ENCODE measurements at regions not wholly inside any gene's neighbourhood (a gene's known extent, or its start where the extent isn't known, plus 50 kb on each side); places are given as distances from the start of the nearest gene placed in this dataset.

DNA sequence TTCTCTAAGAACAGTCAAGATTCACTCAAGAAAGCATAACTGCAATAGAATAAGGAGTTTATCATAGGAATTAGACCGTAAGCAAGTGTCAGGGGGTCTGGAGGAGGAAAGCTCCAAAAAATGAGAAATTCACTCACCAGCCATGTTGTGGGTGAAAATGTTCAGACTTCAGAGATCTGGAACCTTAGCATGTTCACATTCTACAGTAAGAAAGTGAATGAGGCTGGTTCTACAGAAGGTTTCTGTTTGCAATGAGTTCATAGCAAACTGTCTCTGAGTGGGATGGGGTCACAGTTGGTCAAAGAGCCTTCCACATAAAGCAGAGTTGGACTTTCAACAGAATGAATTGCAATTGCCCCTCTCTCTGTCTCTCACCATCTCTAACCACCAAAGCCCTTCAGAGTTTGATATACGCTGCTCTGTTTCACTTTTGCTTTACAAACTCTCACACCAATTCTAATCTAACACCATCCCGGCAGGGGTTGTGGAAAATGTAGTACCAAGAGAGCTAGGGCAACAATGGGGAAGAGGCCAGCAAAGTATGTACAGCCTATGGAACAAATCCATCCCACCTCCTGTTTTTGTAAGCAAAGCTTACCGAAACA is 581.8 kb upstream of the UBE2E2 start:
- no peak for DNase-seq (ENCODE audit: low read depth, low spot score)
- TF ChIP-seq, protein P1, sequence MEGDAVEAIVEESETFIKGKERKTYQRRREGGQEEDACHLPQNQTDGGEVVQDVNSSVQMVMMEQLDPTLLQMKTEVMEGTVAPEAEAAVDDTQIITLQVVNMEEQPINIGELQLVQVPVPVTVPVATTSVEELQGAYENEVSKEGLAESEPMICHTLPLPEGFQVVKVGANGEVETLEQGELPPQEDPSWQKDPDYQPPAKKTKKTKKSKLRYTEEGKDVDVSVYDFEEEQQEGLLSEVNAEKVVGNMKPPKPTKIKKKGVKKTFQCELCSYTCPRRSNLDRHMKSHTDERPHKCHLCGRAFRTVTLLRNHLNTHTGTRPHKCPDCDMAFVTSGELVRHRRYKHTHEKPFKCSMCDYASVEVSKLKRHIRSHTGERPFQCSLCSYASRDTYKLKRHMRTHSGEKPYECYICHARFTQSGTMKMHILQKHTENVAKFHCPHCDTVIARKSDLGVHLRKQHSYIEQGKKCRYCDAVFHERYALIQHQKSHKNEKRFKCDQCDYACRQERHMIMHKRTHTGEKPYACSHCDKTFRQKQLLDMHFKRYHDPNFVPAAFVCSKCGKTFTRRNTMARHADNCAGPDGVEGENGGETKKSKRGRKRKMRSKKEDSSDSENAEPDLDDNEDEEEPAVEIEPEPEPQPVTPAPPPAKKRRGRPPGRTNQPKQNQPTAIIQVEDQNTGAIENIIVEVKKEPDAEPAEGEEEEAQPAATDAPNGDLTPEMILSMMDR (IDR thresholded peaks at IDR 0.05; ENCODE audit: low read depth, low read length), result no peak
- in situ Hi-C loops (cut with HindIII; ENCODE audit: low sequenced_read_pairs), result no loop called here

GRCh38 chr3:22627993-22628499 is 575.1 kb upstream of the UBE2E2 start:
- TF ChIP-seq, protein P1 (IDR thresholded peaks at IDR 0.05; ENCODE audit: low read depth, low read length), result no peak
- H3K4me3 ChIP-seq (ENCODE audit: low read depth, low read length), result no peak overlapping the region
- DNase-seq (ENCODE audit: low read depth, low spot score), result no peak
- in situ Hi-C loops (cut with HindIII; ENCODE audit: low sequenced_read_pairs), result no loop called here

More for the DNA sequence above, 581.8 kb upstream of the UBE2E2 start:
- no peak overlapping the region for H3K4me3 ChIP-seq (ENCODE audit: low read depth, low read length)

- TF ChIP-seq, protein P1 (IDR thresholded peaks at IDR 0.05; ENCODE audit: low read depth, low read length), result no peak
- in situ Hi-C loops (cut with HindIII; ENCODE audit: low sequenced_read_pairs), result no loop called here
- DNase-seq (ENCODE audit: low read depth, low spot score), result no peak
- H3K4me3 ChIP-seq (ENCODE audit: low read depth, low read length), result no peak overlapping the region
Observed at GRCh38 chr3:22632536-22632935, 570.6 kb upstream of the UBE2E2 start.

- no peak overlapping the region for H3K4me3 ChIP-seq (ENCODE audit: low read depth, low read length)
- TF ChIP-seq, protein P1 (IDR thresholded peaks at IDR 0.05; ENCODE audit: low read depth, low read length), result no peak
- no peak for DNase-seq (ENCODE audit: low read depth, low spot score)
- in situ Hi-C loops (cut with HindIII; ENCODE audit: low sequenced_read_pairs), result no loop called here
Observed at GRCh38 chr3:22634433-22634832, 568.7 kb upstream of the UBE2E2 start.

GRCh38 chr3:22659651-22660475 is 543.3 kb upstream of the UBE2E2 start:
- no peak for DNase-seq (ENCODE audit: low read depth, low spot score)
- in situ Hi-C loops (cut with HindIII; ENCODE audit: low sequenced_read_pairs), result no loop called here
- no peak overlapping the region for H3K4me3 ChIP-seq (ENCODE audit: low read depth, low read length)
- TF ChIP-seq, protein P1 (IDR thresholded peaks at IDR 0.05; ENCODE audit: low read depth, low read length), result no peak

- TF ChIP-seq, protein P1 (IDR thresholded peaks at IDR 0.05; ENCODE audit: low read depth, low read length), result no peak
- no peak for DNase-seq (ENCODE audit: low read depth, low spot score)
- H3K4me3 ChIP-seq (ENCODE audit: low read depth, low read length), result no peak overlapping the region
- in situ Hi-C loops (cut with HindIII; ENCODE audit: low sequenced_read_pairs), result no loop called here
Observed at GRCh38 chr3:22660606-22661005, 542.5 kb upstream of the UBE2E2 start.

Measured in astrocyte of the spinal cord (primary cell).